ENCODE measurements at regions not wholly inside any gene's neighbourhood (a gene's known extent, or its start where the extent isn't known, plus 50 kb on each side); places are given as distances from the start of the nearest gene placed in this dataset.

GRCh38 chr6:103036846-103037245 lies 1643.3 kb downstream of the GRIK2 start:
- DNase-seq (ENCODE audit: low spot score in 2 of 2), result no peak
- FAIRE-seq, result no peak

GRCh38 chr6:103027271-103027931 lies 1633.9 kb downstream of the GRIK2 start:
- no peak for FAIRE-seq

GRCh38 chr6:103018426-103018825 lies 1624.9 kb downstream of the GRIK2 start:
- FAIRE-seq, result no peak
- DNase-seq (ENCODE audit: low spot score in 2 of 2), result no peak

More at GRCh38 chr6:103027271-103027931, 1633.9 kb downstream of the GRIK2 start:
- DNase-seq (ENCODE audit: low spot score in 2 of 2), result no peak

GRCh38 chr6:103017878-103018277 lies 1624.4 kb downstream of the GRIK2 start:
- FAIRE-seq, result no peak
- DNase-seq (ENCODE audit: low spot score in 2 of 2), result no peak

- FAIRE-seq (no peak), DNase-seq (ENCODE audit: low spot score in 2 of 2) (no peak)
Observed at GRCh38 chr6:103011605-103012004, 1618.1 kb downstream of the GRIK2 start.

- no peak for FAIRE-seq
- DNase-seq (ENCODE audit: low spot score in 2 of 2), result no peak
Observed at GRCh38 chr6:103002282-103002681, 1608.8 kb downstream of the GRIK2 start.

GRCh38 chr6:103001724-103002123 lies 1608.2 kb downstream of the GRIK2 start:
- DNase-seq (ENCODE audit: low spot score in 2 of 2) (no peak), FAIRE-seq (no peak)

- FAIRE-seq, result no peak
- DNase-seq (ENCODE audit: low spot score in 2 of 2), result no peak
Observed at GRCh38 chr6:103000688-103001087, 1607.2 kb downstream of the GRIK2 start.

- DNase-seq (ENCODE audit: low spot score in 2 of 2) (no peak), FAIRE-seq (no peak)
Observed at GRCh38 chr6:102995491-102995890, 1602.0 kb downstream of the GRIK2 start.

- no peak for FAIRE-seq
Observed at GRCh38 chr6:102994866-102995265, 1601.4 kb downstream of the GRIK2 start.

GRCh38 chr6:102986086-102986485 lies 1592.6 kb downstream of the GRIK2 start:
- no peak for FAIRE-seq

More at GRCh38 chr6:102994866-102995265, 1601.4 kb downstream of the GRIK2 start:
- no peak for DNase-seq (ENCODE audit: low spot score in 2 of 2)

GRCh38 chr6:102984357-102984756 lies 1590.8 kb downstream of the GRIK2 start:
- DNase-seq (ENCODE audit: low spot score in 2 of 2) (no peak), FAIRE-seq (no peak)

More at GRCh38 chr6:102986086-102986485, 1592.6 kb downstream of the GRIK2 start:
- DNase-seq (ENCODE audit: low spot score in 2 of 2), result no peak

GRCh38 chr6:102981490-102982015 lies 1588.0 kb downstream of the GRIK2 start:
- DNase-seq (ENCODE audit: low spot score in 2 of 2), result no peak
- no peak for FAIRE-seq

GRCh38 chr6:102980951-102981350 lies 1587.4 kb downstream of the GRIK2 start:
- FAIRE-seq, result no peak

GRCh38 chr6:102961902-102962301 lies 1568.4 kb downstream of the GRIK2 start:
- DNase-seq (ENCODE audit: low spot score in 2 of 2) (no peak), FAIRE-seq (no peak)

More at GRCh38 chr6:102980951-102981350, 1587.4 kb downstream of the GRIK2 start:
- DNase-seq (ENCODE audit: low spot score in 2 of 2), result no peak

- no peak for FAIRE-seq
Observed at GRCh38 chr6:102950967-102951366, 1557.5 kb downstream of the GRIK2 start.

GRCh38 chr6:102944475-102944874 lies 1551.0 kb downstream of the GRIK2 start:
- DNase-seq (ENCODE audit: low spot score in 2 of 2) (no peak), FAIRE-seq (no peak)

More at GRCh38 chr6:102950967-102951366, 1557.5 kb downstream of the GRIK2 start:
- no peak for DNase-seq (ENCODE audit: low spot score in 2 of 2)

GRCh38 chr6:102942206-102942605 lies 1548.7 kb downstream of the GRIK2 start:
- FAIRE-seq (no peak), DNase-seq (ENCODE audit: low spot score in 2 of 2) (no peak)

GRCh38 chr6:102936959-102937358 lies 1543.5 kb downstream of the GRIK2 start:
- DNase-seq (ENCODE audit: low spot score in 2 of 2) (no peak), FAIRE-seq (no peak)

- no peak for DNase-seq (ENCODE audit: low spot score in 2 of 2)
- FAIRE-seq, result no peak
Observed at GRCh38 chr6:102928109-102928508, 1534.6 kb downstream of the GRIK2 start.

GRCh38 chr6:102918161-102918560 lies 1524.7 kb downstream of the GRIK2 start:
- FAIRE-seq (no peak), DNase-seq (ENCODE audit: low spot score in 2 of 2) (no peak)

- FAIRE-seq (no peak), DNase-seq (ENCODE audit: low spot score in 2 of 2) (no peak)
Observed at GRCh38 chr6:102911571-102911970, 1518.1 kb downstream of the GRIK2 start.

Measured in frontal cortex (tissue), 3 donors.